T-helper 9 cell (primary cell): ENCODE measurements at regions not wholly inside any gene's neighbourhood (a gene's known extent, or its start where the extent isn't known, plus 50 kb on each side); places are given as distances from the start of the nearest gene placed in this dataset.
"Not testable (repeated sequence)": the region's sequence is repeated elsewhere in the genome, so short reads cannot be mapped to it uniquely, and the experiment has no call there.

Source experiments
- DNase-seq: peaks from one replicate; pipeline ENCODE4 v3.0.0-alpha.2; 2020

- DNase-seq = no peak
Measured at GRCh38 chr10:123270806-123271205, 116.6 kb downstream of the BUB3 start.

- no peak for DNase-seq
Measured at GRCh38 chr10:123272171-123272570, 118.0 kb downstream of the BUB3 start.

GRCh38 chr10:123274306-123275135 is 120.3 kb downstream of the BUB3 start:
- DNase-seq = no peak

- DNase-seq = no peak
Measured at GRCh38 chr10:123275136-123275564, 120.9 kb downstream of the BUB3 start.

- no peak for DNase-seq
Measured at GRCh38 chr10:123278445-123278844, 124.2 kb downstream of the BUB3 start.

GRCh38 chr10:123283371-123283770 is 129.2 kb downstream of the BUB3 start:
- not testable (repeated sequence) for DNase-seq

- no peak for DNase-seq
Measured at GRCh38 chr10:123284022-123284421, 129.8 kb downstream of the BUB3 start.

GRCh38 chr10:123287594-123288247 is 133.5 kb downstream of the BUB3 start:
- no peak for DNase-seq

- no peak for DNase-seq
Measured at GRCh38 chr10:123289432-123289831, 135.2 kb downstream of the BUB3 start.

GRCh38 chr10:123294109-123294508 is 139.9 kb downstream of the BUB3 start:
- no peak for DNase-seq

GRCh38 chr10:123294886-123295285 is 140.7 kb downstream of the BUB3 start:
- no peak for DNase-seq

- DNase-seq = no peak
Measured at GRCh38 chr10:123295644-123296043, 141.4 kb downstream of the BUB3 start.

GRCh38 chr10:123297175-123297574 is 143.0 kb downstream of the BUB3 start:
- no peak for DNase-seq

- DNase-seq = no peak
Measured at GRCh38 chr10:123298583-123298982, 144.4 kb downstream of the BUB3 start.

GRCh38 chr10:123299598-123299997 is 145.4 kb downstream of the BUB3 start:
- no peak for DNase-seq

- DNase-seq = no peak
Measured at GRCh38 chr10:123301077-123301857, 147.1 kb downstream of the BUB3 start.

- DNase-seq = no peak
Measured at GRCh38 chr10:123303581-123304337, 149.6 kb downstream of the BUB3 start.

GRCh38 chr10:123305671-123306070 is 151.5 kb downstream of the BUB3 start:
- no peak for DNase-seq

GRCh38 chr10:123306290-123306689 is 152.1 kb downstream of the BUB3 start:
- no peak for DNase-seq

GRCh38 chr10:123309731-123310130 is 155.5 kb downstream of the BUB3 start:
- no peak for DNase-seq

- DNase-seq = no peak
Measured at GRCh38 chr10:123316776-123317175, 162.6 kb downstream of the BUB3 start.

GRCh38 chr10:123318516-123318915 is 164.3 kb downstream of the BUB3 start:
- no peak for DNase-seq

- DNase-seq = no peak
Measured at GRCh38 chr10:123320091-123320490, 165.9 kb downstream of the BUB3 start.
